ENCODE measurements at regions not wholly inside any gene's neighbourhood (a gene's known extent, or its start where the extent isn't known, plus 50 kb on each side); places are given as distances from the start of the nearest gene placed in this dataset.

GRCh38 chr6:101058296-101058695, 177.2 kb upstream of the ASCC3 start:
- no peak for TF ChIP-seq POLR2A (IDR thresholded peaks at IDR 0.05)
- TF ChIP-seq CTCF (IDR thresholded peaks at IDR 0.05 in 8 of 11, conservative IDR thresholded peaks at IDR 0.05 in 3 of 11) = no peak
